Transverse colon (tissue), 4 donors: ENCODE measurements at regions not wholly inside any gene's neighbourhood (a gene's known extent, or its start where the extent isn't known, plus 50 kb on each side); places are given as distances from the start of the nearest gene placed in this dataset.

Source experiments
- DNase-seq: peaks from one replicate; pipeline ENCODE4 v3.0.0-alpha.2; 2019
- H3K27ac ChIP-seq, 4 donors: fragments of 200-600 bp; sonication (generic); 2 replicates each; pipeline ENCODE4 v1.5.1; 2016 to 2018; ENCODE audit warnings: inconsistent platforms in 4 of 4
- H3K27me3 ChIP-seq: fragments of 200-600 bp; sonication (generic); 2 replicates; pipeline ENCODE4 v1.5.1; 2017; ENCODE audit warnings: inconsistent platforms
- H3K36me3 ChIP-seq, 4 donors: fragments of 200-600 bp; sonication (generic); 2 replicates each; pipeline ENCODE4 v1.5.1; 2017 to 2019; ENCODE audit warnings: inconsistent platforms in 4 of 4
- H3K4me1 ChIP-seq, 4 donors: fragments of 200-600 bp; sonication (generic); 2 replicates each; pipeline ENCODE4 v1.5.1; 2017 to 2020; ENCODE audit warnings: inconsistent platforms in 4 of 4
- H3K4me3 ChIP-seq, 4 donors: fragments of 200-600 bp; sonication (generic); 1 replicate in 1 of 4; 2 replicates in 3 of 4; pipeline versions ENCODE4 v1.5.1 to v1.6.1; 2017 to 2019; ENCODE audit warnings: inconsistent platforms in 4 of 4
- H3K9me3 ChIP-seq, 2 donors: fragments of 200-600 bp; sonication (generic); 2 replicates each; pipeline ENCODE4 v1.5.1; 2017 to 2019; ENCODE audit warnings: inconsistent platforms in 2 of 2
- EP300 ChIP-seq: sonication (generic); formaldehyde crosslinking; IDR thresholded peaks from one replicate; pipeline ENCODE4 v1.6.1; 2017; ENCODE audit warnings: antibody characterized with exemption, low read depth
- POLR2A ChIP-seq: fragments of 450-650 bp; IDR thresholded peaks from one replicate; pipeline ENCODE4 v1.6.1; 2016; ENCODE audit warnings: antibody characterized with exemption, mild to moderate bottlenecking, moderate library complexity
- POLR2AphosphoS5 ChIP-seq, 3 donors: sonication (generic); formaldehyde crosslinking; IDR thresholded peaks; one replicate each; pipeline ENCODE4 v1.6.1; 2016; ENCODE audit warnings: antibody characterized with exemption in 3 of 3
- WGBS, 2 donors: methylation state at CpG; one replicate each; pipeline ENCODE4 v1.1.5; 2018; ENCODE audit warnings: low coverage in 1 of 2; 5-methylcytosine and 5-hydroxymethylcytosine counted together
- in situ Hi-C, 4 donors: fragments of 200-750 bp; cut with MboI; loops; one replicate each; pipeline versions ENCODE4 v1.15.0 to v1.15.1; 2017; ENCODE audit warnings: low sequenced_read_pairs in 3 of 4, low pct_ligation_motif_present in 1 of 4, low pct_unique_long_range_greater_than_20kb in 1 of 4
- intact Hi-C: fragments of 100-400 bp; cut with DNase I; formaldehyde crosslinking; loops from one replicate; pipeline ENCODE4 v1.15.1; 2023; ENCODE audit warnings: low total_unique reads
- TF ChIP-seq, protein P1 (sequence below), 5 experiments: fragments of 200-600 bp in 3 of 5; fragments of 450-650 bp in 2 of 5; sonication (generic) in 3 of 5; IDR thresholded peaks; 1 replicate in 2 of 5; 2 replicates in 3 of 5; pipeline ENCODE4 v1.5.1; 2016 to 2017; ENCODE audit warnings: antibody characterized with exemption in 5 of 5, inconsistent platforms in 3 of 5, mild to moderate bottlenecking in 2 of 5, moderate library complexity in 1 of 5

DNA sequence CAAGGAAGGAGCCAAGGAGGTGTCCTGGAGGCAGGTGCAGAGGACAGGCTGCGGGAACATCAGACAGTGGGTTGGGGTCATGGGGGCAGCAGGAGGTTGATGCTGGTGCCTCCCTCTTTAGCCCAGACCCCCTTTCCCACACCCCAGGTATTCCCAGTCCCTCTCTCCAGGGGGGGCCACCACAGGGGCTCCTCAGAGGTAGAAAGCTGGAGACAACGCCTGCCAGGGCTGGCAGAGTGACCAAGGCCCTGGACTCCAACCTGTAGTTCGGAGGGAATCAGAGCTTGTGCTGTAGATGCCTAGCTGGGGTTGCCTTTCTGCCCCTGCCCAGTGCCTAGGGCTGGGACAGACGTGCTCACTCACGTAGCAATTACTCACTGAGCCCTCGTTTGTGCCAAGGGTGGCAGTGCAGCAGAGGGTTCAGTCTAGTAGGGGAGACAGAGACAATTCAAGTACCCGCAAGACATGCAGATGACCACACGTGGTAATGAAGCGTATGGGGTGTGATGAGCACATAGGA lies 148.2 kb downstream of the PTPRU start:
- Histone ChIP-seq H3K4me1 (no peaks in the 10 kb centered on the region), H3K4me3 (no peak overlapping the region), H3K27me3 (peaks cover 35% of the 10 kb centered on the region), H3K36me3 (no peaks in the 10 kb centered on the region), H3K27ac (no peak overlapping the region), H3K9me3 (peaks cover 1 to 4% of the 10 kb centered on the region in 2 donors)
- TF ChIP-seq, protein P1, sequence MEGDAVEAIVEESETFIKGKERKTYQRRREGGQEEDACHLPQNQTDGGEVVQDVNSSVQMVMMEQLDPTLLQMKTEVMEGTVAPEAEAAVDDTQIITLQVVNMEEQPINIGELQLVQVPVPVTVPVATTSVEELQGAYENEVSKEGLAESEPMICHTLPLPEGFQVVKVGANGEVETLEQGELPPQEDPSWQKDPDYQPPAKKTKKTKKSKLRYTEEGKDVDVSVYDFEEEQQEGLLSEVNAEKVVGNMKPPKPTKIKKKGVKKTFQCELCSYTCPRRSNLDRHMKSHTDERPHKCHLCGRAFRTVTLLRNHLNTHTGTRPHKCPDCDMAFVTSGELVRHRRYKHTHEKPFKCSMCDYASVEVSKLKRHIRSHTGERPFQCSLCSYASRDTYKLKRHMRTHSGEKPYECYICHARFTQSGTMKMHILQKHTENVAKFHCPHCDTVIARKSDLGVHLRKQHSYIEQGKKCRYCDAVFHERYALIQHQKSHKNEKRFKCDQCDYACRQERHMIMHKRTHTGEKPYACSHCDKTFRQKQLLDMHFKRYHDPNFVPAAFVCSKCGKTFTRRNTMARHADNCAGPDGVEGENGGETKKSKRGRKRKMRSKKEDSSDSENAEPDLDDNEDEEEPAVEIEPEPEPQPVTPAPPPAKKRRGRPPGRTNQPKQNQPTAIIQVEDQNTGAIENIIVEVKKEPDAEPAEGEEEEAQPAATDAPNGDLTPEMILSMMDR (IDR thresholded peaks at IDR 0.05) = no peak
- TF ChIP-seq EP300 (no peak), POLR2A (no peak), POLR2AphosphoS5 (IDR thresholded peaks at IDR 0.05) (no peak)
- DNase-seq = no peak
- WGBS, 2 donors = 60 to 69% methylated on average over 2 to 9 of the region's 9 CpGs
- in situ Hi-C loops (no loop called here), intact Hi-C loops (no loop called here)

DNA sequence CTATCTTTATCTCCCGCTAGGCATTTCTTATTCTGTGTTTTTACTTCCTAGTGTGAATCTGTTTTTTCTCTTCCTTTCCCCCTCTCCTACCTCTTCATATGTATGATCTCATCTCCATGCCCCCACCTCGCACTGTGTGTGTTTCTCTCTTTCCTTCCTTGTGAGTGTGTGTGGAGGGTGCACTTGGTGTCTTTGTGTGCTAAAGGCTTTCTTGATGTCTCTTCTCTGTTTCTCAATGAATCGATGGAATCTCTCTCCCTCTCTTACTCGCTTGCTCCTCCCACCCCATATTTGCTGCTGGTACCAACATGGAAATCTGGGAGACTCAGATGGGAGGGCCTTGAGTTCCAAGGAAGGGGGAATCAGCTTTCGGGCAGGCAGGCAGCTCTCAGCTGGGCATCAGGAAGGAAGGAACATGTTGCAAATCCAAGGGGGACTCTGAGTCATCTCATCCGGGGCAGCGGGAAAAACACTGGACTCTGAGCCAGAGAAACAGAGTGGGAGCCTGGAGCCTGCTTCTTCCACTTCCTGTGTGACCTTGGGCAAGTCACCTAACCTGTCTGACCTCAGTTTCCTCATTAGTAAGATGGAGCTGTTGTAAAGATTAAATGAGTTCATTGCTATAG lies 147.5 kb downstream of the PTPRU start:
- DNase-seq = no peak
- intact Hi-C loops = no loop called here
- Histone ChIP-seq H3K4me1 (no peaks in the 10 kb centered on the region), H3K4me3 (no peak overlapping the region), H3K27me3 (peaks cover 35% of the 10 kb centered on the region), H3K9me3 (peaks cover 8 to 11% of the 10 kb centered on the region in 2 donors), H3K36me3 (no peaks in the 10 kb centered on the region), H3K27ac (no peak overlapping the region)
- TF ChIP-seq POLR2A (no peak), EP300 (no peak), POLR2AphosphoS5 (IDR thresholded peaks at IDR 0.05) (no peak)
- TF ChIP-seq, protein P1 (IDR thresholded peaks at IDR 0.05) = no peak
- 40 to 43% methylated on average over 7 of the region's 7 CpGs for WGBS, 2 donors
- in situ Hi-C loops = no loop called here

- 37 to 55% methylated on average over 7 to 21 of the region's 21 CpGs for WGBS, 2 donors
- H3K4me3 ChIP-seq = no peak overlapping the region
- H3K36me3 ChIP-seq = no peaks in the 10 kb centered on the region
- H3K27ac ChIP-seq = no peak overlapping the region
- intact Hi-C loops (no loop called here), in situ Hi-C loops (no loop called here)
- H3K27me3 ChIP-seq = peaks cover 33% of the 10 kb centered on the region
- no peaks in the 10 kb centered on the region for H3K4me1 ChIP-seq
- H3K9me3 ChIP-seq = peaks cover 16 to 19% of the 10 kb centered on the region in 2 donors
- DNase-seq = no peak
- TF ChIP-seq EP300 (no peak), POLR2A (no peak), POLR2AphosphoS5 (IDR thresholded peaks at IDR 0.05) (no peak)
- TF ChIP-seq, protein P1 (IDR thresholded peaks at IDR 0.05) = no peak
Observed at GRCh38 chr1:29382851-29383745, 146.8 kb downstream of the PTPRU start.

DNA sequence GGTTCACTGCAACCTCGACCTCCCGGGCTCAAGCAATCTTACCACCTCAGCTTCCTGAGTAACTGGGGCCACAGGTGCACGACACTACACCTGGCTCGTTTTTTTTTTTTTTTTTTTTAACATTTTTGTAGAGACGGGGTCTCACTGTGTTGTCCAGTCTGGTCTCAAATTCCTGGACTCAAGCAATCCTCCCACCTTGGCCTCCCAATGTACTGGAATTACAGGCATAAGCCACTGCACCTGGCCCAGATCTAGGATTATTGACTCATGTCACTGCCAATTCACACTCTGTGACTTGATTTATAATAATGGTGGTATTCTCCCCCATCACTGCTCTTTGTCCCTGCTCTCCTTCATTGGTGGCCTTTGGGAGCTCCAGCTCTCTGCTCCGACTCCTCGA lies 145.1 kb downstream of the PTPRU start:
- whole genome bisulfite sequencing, 2 donors = 82 to 83% methylated on average over 2 to 7 of the region's 7 CpGs
- Histone ChIP-seq H3K4me1 (no peaks in the 10 kb centered on the region), H3K27me3 (peaks cover 43% of the 10 kb centered on the region), H3K27ac (no peak overlapping the region), H3K36me3 (no peaks in the 10 kb centered on the region), H3K9me3 (peaks cover 24% of the 10 kb centered on the region in 2 donors), H3K4me3 (no peak overlapping the region)
- in situ Hi-C loops (no loop called here), intact Hi-C loops (no loop called here)
- TF ChIP-seq POLR2A (no peak), EP300 (no peak), POLR2AphosphoS5 (IDR thresholded peaks at IDR 0.05) (no peak)
- TF ChIP-seq, protein P1 (IDR thresholded peaks at IDR 0.05) = no peak
- no peak for DNase-seq
